ENCODE measurements at regions not wholly inside any gene's neighbourhood (a gene's known extent, or its start where the extent isn't known, plus 50 kb on each side); places are given as distances from the start of the nearest gene placed in this dataset.

GRCh38 chr6:67666177-67666964 lies 968.7 kb upstream of the ADGRB3 start:
- no peak overlapping the region for H3K4me3 Mint-ChIP-seq
- H3K9me3 Mint-ChIP-seq: peaks cover 4% of the 10 kb centered on the region
- TF ChIP-seq CTCF (IDR thresholded peaks at IDR 0.05): no peak
- H3K27me3 Mint-ChIP-seq (ENCODE audit: low read depth, poor library complexity): no peaks in the 10 kb centered on the region
- H3K27ac Mint-ChIP-seq: no peak overlapping the region
- DNase-seq: no peak
- H3K4me1 Mint-ChIP-seq: no peaks in the 10 kb centered on the region
- H3K36me3 Mint-ChIP-seq (ENCODE audit: low read depth): no peaks in the 10 kb centered on the region

GRCh38 chr6:67664942-67665341 lies 970.1 kb upstream of the ADGRB3 start:
- Mint-ChIP-seq H3K27me3 (ENCODE audit: low read depth, poor library complexity) (no peaks in the 10 kb centered on the region), H3K36me3 (ENCODE audit: low read depth) (no peaks in the 10 kb centered on the region), H3K9me3 (peaks cover 4% of the 10 kb centered on the region), H3K4me3 (no peak overlapping the region), H3K27ac (no peak overlapping the region), H3K4me1 (no peaks in the 10 kb centered on the region)
- TF ChIP-seq CTCF (IDR thresholded peaks at IDR 0.05): no peak
- no peak for DNase-seq

GRCh38 chr6:67663105-67663895 lies 971.8 kb upstream of the ADGRB3 start:
- Mint-ChIP-seq H3K9me3 (peaks cover 4% of the 10 kb centered on the region), H3K27ac (no peak overlapping the region), H3K36me3 (ENCODE audit: low read depth) (no peaks in the 10 kb centered on the region), H3K27me3 (ENCODE audit: low read depth, poor library complexity) (no peaks in the 10 kb centered on the region), H3K4me3 (no peak overlapping the region), H3K4me1 (no peaks in the 10 kb centered on the region)
- no peak for DNase-seq
- no peak for TF ChIP-seq CTCF (IDR thresholded peaks at IDR 0.05)

- Mint-ChIP-seq H3K4me1 (no peaks in the 10 kb centered on the region), H3K27ac (no peak overlapping the region), H3K9me3 (no peaks in the 10 kb centered on the region), H3K27me3 (ENCODE audit: low read depth, poor library complexity) (no peaks in the 10 kb centered on the region), H3K36me3 (ENCODE audit: low read depth) (no peaks in the 10 kb centered on the region), H3K4me3 (no peak overlapping the region)
- no peak for TF ChIP-seq CTCF (IDR thresholded peaks at IDR 0.05)
- DNase-seq: no peak
Measured at GRCh38 chr6:67653561-67653960, 981.5 kb upstream of the ADGRB3 start.

GRCh38 chr6:67646550-67646949 lies 988.5 kb upstream of the ADGRB3 start:
- H3K9me3 Mint-ChIP-seq: no peaks in the 10 kb centered on the region
- no peak overlapping the region for H3K4me3 Mint-ChIP-seq

More at GRCh38 chr6:67646550-67646949, 988.5 kb upstream of the ADGRB3 start:
- no peak for TF ChIP-seq CTCF (IDR thresholded peaks at IDR 0.05)
- no peak for DNase-seq
- Mint-ChIP-seq H3K27ac (no peak overlapping the region), H3K36me3 (ENCODE audit: low read depth) (no peaks in the 10 kb centered on the region), H3K4me1 (no peaks in the 10 kb centered on the region), H3K27me3 (ENCODE audit: low read depth, poor library complexity) (no peaks in the 10 kb centered on the region)
